K562 (cell line): ENCODE measurements at regions not wholly inside any gene's neighbourhood (a gene's known extent, or its start where the extent isn't known, plus 50 kb on each side); places are given as distances from the start of the nearest gene placed in this dataset.

Experiments
- ATAC-seq: fragments of 200-7000 bp; cut with Tn5 transposase; 3 replicates; pipeline ENCODE4 v1.9.1; 2020; ENCODE audit warnings: moderate library complexity
- BruUV-seq: library from RNA; stranded (reverse); fragments of 400-500 nt; replicated peaks from 2 replicates; lab custom pipeline; 2021; lab: Mats Ljungman, UMichigan
- CTCF ChIA-PET: fragments of 300-600 bp; formaldehyde crosslinking; extraction: SDS; loops from one replicate; lab custom pipeline; 2021; ENCODE audit warnings: low intra/inter-chr PET ratio; lab: Yijun Ruan, JAX
- POLR2A ChIA-PET: fragments of 300-600, 350-650 bp; sonication (Branson Sonifier 250); formaldehyde crosslinking; extraction: SDS; loops from one replicate; lab custom pipeline; 2021; ENCODE audit warnings: antibody characterized with exemption, inconsistent platforms; lab: Yijun Ruan, JAX
- DNase-seq, 4 experiments: peaks; one replicate each; pipeline versions ENCODE4 v3.0.0 to v3.0.0-alpha.2; 2011 to 2018; ENCODE audit warnings: low spot score in 3 of 4, mixed read lengths in 3 of 4; ENCODE audit errors: extremely low read depth in 1 of 4
- FAIRE-seq: peaks from 2 replicates; lab custom pipeline; 2011; peaks lifted over from hg19 to GRCh38; lab: Jason Lieb, UNC
- H2AFZ ChIP-seq: 2 replicates; pipeline ENCODE4 v1.6.0; 2011; ENCODE audit warnings: low read depth, low read length, control low read depth, inconsistent platforms
- H3K27ac ChIP-seq: fragments of 200-600 bp; 3 replicates; pipeline ENCODE4 v1.8.0; 2011; ENCODE audit warnings: low read depth, mild to moderate bottlenecking, control low read depth, inconsistent platforms, low read length, moderate library complexity, mixed read lengths; ENCODE audit errors: extremely low read depth
- H3K27me3 ChIP-seq, 2 experiments: fragments of 300-600 bp in 1 of 2; 2 replicates in 1 of 2; 3 replicates in 1 of 2; pipeline versions ENCODE4 v1.6.0 to v1.8.0; 2011; ENCODE audit warnings: inconsistent platforms in 2 of 2, low read length in 2 of 2, mild to moderate bottlenecking in 1 of 2, mixed read lengths in 1 of 2, moderate library complexity in 1 of 2; ENCODE audit not compliant: control insufficient read depth in 2 of 2, insufficient read depth in 2 of 2
- H3K36me3 ChIP-seq: fragments of 300-600 bp; 3 replicates; pipeline ENCODE4 v1.8.0; 2011; ENCODE audit warnings: mild to moderate bottlenecking, low read length, inconsistent platforms; ENCODE audit not compliant: control insufficient read depth, insufficient read depth
- H3K4me1 ChIP-seq, 2 experiments: fragments of 200-600 bp in 1 of 2; replicated peaks in 1 of 2; 2 replicates in 1 of 2; 3 replicates in 1 of 2; pipeline versions ENCODE4 v1.5.1 to v1.8.0; 2011; ENCODE audit warnings: inconsistent platforms in 2 of 2, low read length in 2 of 2, mild to moderate bottlenecking in 1 of 2, mixed read lengths in 1 of 2, moderate library complexity in 1 of 2; ENCODE audit not compliant: control insufficient read depth in 2 of 2, insufficient read depth in 2 of 2
- H3K4me2 ChIP-seq: 2 replicates; pipeline ENCODE4 v1.6.1; 2011; ENCODE audit warnings: low read length, control low read depth, inconsistent platforms, mixed read lengths; ENCODE audit not compliant: insufficient read depth
- H3K4me3 ChIP-seq: fragments of 200-600 bp; sonication (generic), shearing (Covaris generic); 2 replicates; pipeline ENCODE4 v1.5.1; 2016; ENCODE audit warnings: control low read depth, inconsistent platforms
- H3K79me2 ChIP-seq: fragments of 200-600 bp; 3 replicates; pipeline ENCODE4 v1.8.0; 2011; ENCODE audit warnings: low read length, inconsistent platforms; ENCODE audit not compliant: control insufficient read depth, insufficient read depth
- H3K9ac ChIP-seq, 2 experiments: 2 replicates each; pipeline versions ENCODE4 v1.6.0 to v1.6.1; 2011; ENCODE audit warnings: low read depth in 2 of 2, low read length in 2 of 2, control low read depth in 1 of 2, inconsistent platforms in 1 of 2, mild to moderate bottlenecking in 1 of 2, mixed read lengths in 1 of 2; ENCODE audit not compliant: insufficient read depth in 1 of 2
- H3K9me1 ChIP-seq: one replicate; pipeline ENCODE4 v1.6.0; 2011; ENCODE audit warnings: inconsistent platforms, mild to moderate bottlenecking, low read length, moderate library complexity; ENCODE audit not compliant: control insufficient read depth, insufficient read depth
- H3K9me3 ChIP-seq: replicated peaks from 2 replicates; pipeline ENCODE4 v1.5.1; 2011; ENCODE audit warnings: low read depth, low read length, inconsistent platforms; ENCODE audit not compliant: control insufficient read depth, insufficient read depth
- H4K20me1 ChIP-seq: replicated peaks from 2 replicates; pipeline ENCODE4 v1.6.1; 2011; ENCODE audit warnings: low read length, inconsistent platforms, mixed read lengths; ENCODE audit not compliant: control insufficient read depth, insufficient read depth
- CBFA2T3 ChIP-seq: fragments of 450-650 bp; IDR thresholded peaks from 2 replicates; pipeline ENCODE4 v1.6.1; 2017
- SPI1 ChIP-seq: IDR thresholded peaks from 2 replicates; pipeline ENCODE4 v1.6.1; 2011; ENCODE audit warnings: low read depth, low read length, control low read depth, borderline replicate concordance
- WGBS: fragments of 100-300 bp; shearing (Covaris generic); methylation state at CpG from one replicate; pipeline ENCODE4 v1.1.6; 2016; ENCODE audit warnings: low coverage, mixed read lengths; ENCODE audit not compliant: insufficient coverage; ENCODE audit errors: missing lambda C conversion rate; 5-methylcytosine and 5-hydroxymethylcytosine counted together
- in situ Hi-C: fragments of 300-500 bp; cut with MboI; formaldehyde crosslinking; loops from 4 replicates; pipeline ENCODE4 v1.15.0; 2018; ENCODE audit warnings: inconsistent platforms, mixed read lengths
- intact Hi-C: fragments of 100-400 bp; cut with micrococcal nuclease; formaldehyde crosslinking; loops from 2 replicates; pipeline ENCODE4 v1.14.2; 2022
- TF ChIP-seq, protein P1 (sequence below): IDR thresholded peaks from 2 replicates; pipeline ENCODE4 v1.6.1; 2014; ENCODE audit warnings: antibody characterized with exemption

DNA sequence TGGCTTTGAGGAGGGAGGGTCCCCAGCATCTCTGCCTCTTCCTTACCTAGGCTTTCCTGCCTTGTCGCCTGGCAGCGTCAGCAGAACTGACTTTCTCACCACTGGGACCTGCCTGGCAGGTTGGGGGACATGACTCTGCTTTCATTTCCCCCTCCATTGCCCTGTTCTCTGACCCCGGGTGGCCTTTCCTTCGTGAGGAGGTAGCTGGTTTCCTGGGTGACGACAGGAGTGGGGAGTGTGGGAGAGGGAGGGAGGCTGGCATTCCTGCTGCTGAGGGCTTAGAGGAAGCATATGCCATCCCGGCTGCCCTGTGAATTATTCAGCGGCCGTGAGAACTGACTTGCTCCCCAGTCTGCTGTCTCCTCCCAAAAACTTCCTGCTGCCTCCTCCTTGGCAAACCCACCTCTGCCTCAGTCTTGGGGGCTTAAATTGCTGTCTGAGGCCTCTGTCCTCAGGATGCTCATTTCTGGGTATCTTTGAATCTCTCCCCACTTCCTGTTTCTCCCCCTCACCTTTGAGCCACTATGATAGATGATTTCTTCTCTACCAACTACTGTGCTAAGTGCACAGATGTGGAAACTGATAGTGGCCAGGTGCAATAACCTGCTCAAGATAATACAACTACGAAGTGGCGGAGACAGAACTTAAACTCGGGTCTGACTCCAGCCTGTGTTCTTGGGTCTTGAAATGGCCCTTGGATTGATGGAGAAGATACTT lies 182.0 kb upstream of the CSF3R start:
- POLR2A ChIA-PET: no interaction called here
- peaks cover 6% of the 10 kb centered on the region for H4K20me1 ChIP-seq
- H3K9me3 ChIP-seq: no peaks in the 10 kb centered on the region
- H3K4me1 ChIP-seq: no peaks in the 10 kb centered on the region
- peak; percentile 12; the same call in 1 of the 2 replicates for TF ChIP-seq CBFA2T3
- TF ChIP-seq, protein P1, sequence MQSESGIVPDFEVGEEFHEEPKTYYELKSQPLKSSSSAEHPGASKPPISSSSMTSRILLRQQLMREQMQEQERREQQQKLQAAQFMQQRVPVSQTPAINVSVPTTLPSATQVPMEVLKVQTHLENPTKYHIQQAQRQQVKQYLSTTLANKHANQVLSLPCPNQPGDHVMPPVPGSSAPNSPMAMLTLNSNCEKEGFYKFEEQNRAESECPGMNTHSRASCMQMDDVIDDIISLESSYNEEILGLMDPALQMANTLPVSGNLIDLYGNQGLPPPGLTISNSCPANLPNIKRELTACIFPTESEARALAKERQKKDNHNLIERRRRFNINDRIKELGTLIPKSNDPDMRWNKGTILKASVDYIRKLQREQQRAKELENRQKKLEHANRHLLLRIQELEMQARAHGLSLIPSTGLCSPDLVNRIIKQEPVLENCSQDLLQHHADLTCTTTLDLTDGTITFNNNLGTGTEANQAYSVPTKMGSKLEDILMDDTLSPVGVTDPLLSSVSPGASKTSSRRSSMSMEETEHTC: no peak
- TF ChIP-seq SPI1: peak; percentile 58; the same call in 1 of the 2 replicates
- TF ChIP-seq, all 486 proteins: peak for 2
- Histone ChIP-seq H3K4me2 (no peak overlapping the region), H3K27ac (no peak overlapping the region), H3K9me1 (no peaks in the 10 kb centered on the region), H3K79me2 (no peaks in the 10 kb centered on the region), H3K4me3 (no peak overlapping the region), H3K27me3 (peaks cover 12 to 33% of the 10 kb centered on the region in 2 experiments; a peak in 4 of 5 replicates), H3K36me3 (no peaks in the 10 kb centered on the region), H3K9ac (no peak overlapping the region), H2AFZ (no peak overlapping the region)
- DNase-seq (no peak), ATAC-seq (no peak), FAIRE-seq (no peak)
- under 1% methylated on average over 11 of the region's 11 CpGs for WGBS
- intact Hi-C loops (no loop called here), in situ Hi-C loops (no loop called here)
- BruUV-seq: no TSS peak
- CTCF ChIA-PET: no interaction called here
